GM18517 (cell line): ENCODE measurements at regions not wholly inside any gene's neighbourhood (a gene's known extent, or its start where the extent isn't known, plus 50 kb on each side); places are given as distances from the start of the nearest gene placed in this dataset.

Source experiments
- ATAC-seq: cut with Tn5 transposase; IDR thresholded peaks from one replicate; pipeline ENCODE4 v1.9.1; 2021; ENCODE audit warnings: mild to moderate bottlenecking, moderate library complexity; ENCODE audit not compliant: unreplicated experiment

- ATAC-seq = no peak
Measured at GRCh38 chr7:116445447-116446211, 53.9 kb upstream of the CAV2 start.

GRCh38 chr7:116446212-116446855 lies 53.2 kb upstream of the CAV2 start:
- ATAC-seq = no peak

GRCh38 chr7:116447436-116447835 lies 52.1 kb upstream of the CAV2 start:
- no peak for ATAC-seq

- ATAC-seq = no peak
Measured at GRCh38 chr7:116447966-116448839, 51.3 kb upstream of the CAV2 start.

GRCh38 chr7:116449441-116449840 lies 50.1 kb upstream of the CAV2 start:
- ATAC-seq = no peak
